Progenitor cell of endocrine pancreas (in vitro differentiated cells): ENCODE measurements at regions not wholly inside any gene's neighbourhood (a gene's known extent, or its start where the extent isn't known, plus 50 kb on each side); places are given as distances from the start of the nearest gene placed in this dataset.

Experiments
- DNase-seq: peaks from one replicate; pipeline ENCODE4 v3.0.0; 2021; ENCODE audit warnings: low spot score; ENCODE audit not compliant: unreplicated experiment
- H3K27ac Mint-ChIP-seq: 2 replicates; pipeline ENCODE4 v1.8.0; 2021; ENCODE audit warnings: mild to moderate bottlenecking, moderate library complexity, mixed read lengths
- H3K27me3 Mint-ChIP-seq: 2 replicates; pipeline ENCODE4 v1.8.0; 2021; ENCODE audit warnings: mixed read lengths
- H3K36me3 Mint-ChIP-seq: 2 replicates; pipeline ENCODE4 v1.8.0; 2022; ENCODE audit warnings: mixed read lengths; ENCODE audit not compliant: insufficient read depth
- H3K4me1 Mint-ChIP-seq: 2 replicates; pipeline ENCODE4 v1.8.0; 2021; ENCODE audit warnings: low read depth, mixed read lengths
- H3K4me3 Mint-ChIP-seq: 2 replicates; pipeline ENCODE4 v1.8.0; 2021; ENCODE audit warnings: low read depth, mild to moderate bottlenecking, moderate library complexity, mixed read lengths
- H3K9me3 Mint-ChIP-seq: 2 replicates; pipeline ENCODE4 v1.8.0; 2021; ENCODE audit warnings: low read depth, mixed read lengths
- CTCF ChIP-seq: fragments of 200-600 bp; sonication (generic); IDR thresholded peaks from one replicate; pipeline ENCODE4 v1.5.0; 2021; ENCODE audit warnings: antibody characterized with exemption, mild to moderate bottlenecking; ENCODE audit not compliant: unreplicated experiment

- Mint-ChIP-seq H3K4me1 (no peaks in the 10 kb centered on the region), H3K9me3 (no peaks in the 10 kb centered on the region), H3K4me3 (no peak overlapping the region), H3K27ac (no peak overlapping the region), H3K36me3 (no peaks in the 10 kb centered on the region), H3K27me3 (peaks cover 37% of the 10 kb centered on the region)
- DNase-seq = no peak
- TF ChIP-seq CTCF = no peak
These were observed 53.1 kb upstream of the WNT4 start for GRCh38 chr1:22196041-22196440.

DNA sequence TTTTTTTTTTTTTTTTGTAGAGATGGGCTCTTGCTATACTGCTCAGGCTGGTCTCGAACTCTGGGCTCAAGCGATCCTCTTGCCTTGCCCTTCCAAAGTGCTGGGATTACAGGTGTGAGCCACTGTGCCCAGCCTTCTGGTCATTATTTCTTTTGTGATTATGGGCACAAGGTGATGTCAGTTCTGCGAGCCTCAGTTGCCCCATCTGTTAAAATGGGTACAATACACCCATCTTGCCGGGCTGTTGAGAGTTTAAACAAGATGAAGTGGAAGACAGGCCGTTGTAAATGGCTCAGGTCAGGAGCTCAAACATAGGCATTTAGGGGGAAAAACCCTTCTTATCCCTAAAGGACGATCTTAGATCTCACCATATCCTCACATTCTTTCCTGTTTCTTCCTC, 53.7 kb upstream of the WNT4 start:
- H3K4me1 Mint-ChIP-seq = no peaks in the 10 kb centered on the region
- H3K9me3 Mint-ChIP-seq = no peaks in the 10 kb centered on the region
- H3K27ac Mint-ChIP-seq = no peak overlapping the region
- DNase-seq = no peak
- H3K36me3 Mint-ChIP-seq = no peaks in the 10 kb centered on the region
- no peak overlapping the region for H3K4me3 Mint-ChIP-seq
- peaks cover 31% of the 10 kb centered on the region for H3K27me3 Mint-ChIP-seq
- TF ChIP-seq CTCF = no peak

DNA sequence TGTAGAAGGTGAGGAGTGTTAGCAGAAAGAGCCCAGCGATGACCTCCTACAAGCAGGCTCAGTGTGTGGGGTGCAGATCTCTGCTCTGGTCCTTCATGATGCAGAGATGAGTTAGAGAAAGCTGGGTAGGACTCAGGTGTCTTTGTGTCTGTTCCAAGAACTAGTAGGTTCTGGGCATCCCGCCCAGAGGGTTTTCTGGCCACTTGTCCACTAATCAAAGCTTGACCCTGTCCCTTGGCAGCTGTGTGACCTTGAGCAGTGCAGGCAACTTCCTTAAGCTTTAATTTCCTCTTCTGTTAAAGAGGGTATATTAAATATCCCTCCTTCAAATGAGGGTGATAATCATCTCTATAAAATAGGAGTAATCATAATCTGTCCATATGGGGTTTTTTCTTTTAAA, 54.7 kb upstream of the WNT4 start:
- H3K9me3 Mint-ChIP-seq = no peaks in the 10 kb centered on the region
- TF ChIP-seq CTCF = no peak
- no peak overlapping the region for H3K4me3 Mint-ChIP-seq
- no peak overlapping the region for H3K27ac Mint-ChIP-seq
- no peak for DNase-seq
- peaks cover 28% of the 10 kb centered on the region for H3K27me3 Mint-ChIP-seq
- no peaks in the 10 kb centered on the region for H3K4me1 Mint-ChIP-seq
- no peaks in the 10 kb centered on the region for H3K36me3 Mint-ChIP-seq

DNA sequence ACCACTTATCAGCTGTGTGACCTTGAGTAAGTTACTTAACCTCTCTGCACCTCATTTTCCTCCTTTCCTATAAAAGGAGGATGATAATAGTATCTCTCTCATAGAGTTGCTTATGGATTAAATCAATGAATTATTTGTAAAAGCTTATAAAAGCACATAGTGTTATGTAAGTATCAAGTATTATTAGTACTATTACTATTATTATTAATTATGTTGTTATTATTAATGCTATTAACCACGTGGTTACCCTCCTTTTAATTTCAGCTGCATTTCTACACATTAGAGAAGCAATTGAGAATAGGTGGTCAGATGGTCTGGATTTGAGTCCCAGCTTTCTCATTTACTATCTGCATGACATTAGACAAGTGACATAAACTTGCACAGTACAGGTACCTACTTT, 58.1 kb upstream of the WNT4 start:
- peaks cover 57% of the 10 kb centered on the region for H3K27me3 Mint-ChIP-seq
- H3K4me3 Mint-ChIP-seq = no peak overlapping the region
- H3K9me3 Mint-ChIP-seq = no peaks in the 10 kb centered on the region
- no peaks in the 10 kb centered on the region for H3K4me1 Mint-ChIP-seq
- TF ChIP-seq CTCF = no peak
- H3K36me3 Mint-ChIP-seq = no peaks in the 10 kb centered on the region
- H3K27ac Mint-ChIP-seq = no peak overlapping the region
- no peak for DNase-seq

- H3K4me3 Mint-ChIP-seq = no peak overlapping the region
- H3K4me1 Mint-ChIP-seq = no peaks in the 10 kb centered on the region
- no peak overlapping the region for H3K27ac Mint-ChIP-seq
- H3K36me3 Mint-ChIP-seq = no peaks in the 10 kb centered on the region
- H3K27me3 Mint-ChIP-seq = peaks cover 64% of the 10 kb centered on the region
- no peaks in the 10 kb centered on the region for H3K9me3 Mint-ChIP-seq
- no peak for TF ChIP-seq CTCF
- DNase-seq = no peak
These were observed 60.4 kb upstream of the WNT4 start for GRCh38 chr1:22203335-22203734.
